ENCODE measurements at regions not wholly inside any gene's neighbourhood (a gene's known extent, or its start where the extent isn't known, plus 50 kb on each side); places are given as distances from the start of the nearest gene placed in this dataset.

DNA sequence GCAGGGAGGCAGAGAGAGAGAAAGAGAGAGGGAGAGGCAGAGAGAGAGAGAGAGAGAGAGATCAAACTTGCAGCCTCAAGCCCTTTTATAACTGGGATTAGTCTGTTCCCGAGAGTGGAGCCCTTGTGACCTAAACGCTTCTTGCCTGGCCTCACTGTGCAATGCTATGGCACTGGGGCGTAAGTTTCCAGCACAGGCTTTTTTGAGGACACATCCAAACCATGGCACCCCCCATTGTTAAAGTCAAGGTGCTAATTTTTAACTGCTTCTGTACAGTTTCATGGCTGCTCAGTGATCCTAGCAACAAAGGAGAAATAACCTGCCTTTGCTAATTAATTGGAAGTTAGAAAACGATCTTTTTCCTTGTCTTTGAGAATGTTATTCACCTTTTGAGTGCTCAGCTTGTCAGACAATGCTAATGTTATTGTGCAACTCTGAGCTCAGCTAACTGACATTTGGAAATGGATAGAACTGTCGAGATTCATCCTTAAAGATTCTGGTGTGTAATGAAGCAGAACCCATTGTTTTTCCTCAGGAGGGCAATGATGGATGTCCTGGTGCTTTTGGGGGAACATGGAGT, 268.4 kb downstream of the GLRX3 start:
- ATAC-seq: no peak

DNA sequence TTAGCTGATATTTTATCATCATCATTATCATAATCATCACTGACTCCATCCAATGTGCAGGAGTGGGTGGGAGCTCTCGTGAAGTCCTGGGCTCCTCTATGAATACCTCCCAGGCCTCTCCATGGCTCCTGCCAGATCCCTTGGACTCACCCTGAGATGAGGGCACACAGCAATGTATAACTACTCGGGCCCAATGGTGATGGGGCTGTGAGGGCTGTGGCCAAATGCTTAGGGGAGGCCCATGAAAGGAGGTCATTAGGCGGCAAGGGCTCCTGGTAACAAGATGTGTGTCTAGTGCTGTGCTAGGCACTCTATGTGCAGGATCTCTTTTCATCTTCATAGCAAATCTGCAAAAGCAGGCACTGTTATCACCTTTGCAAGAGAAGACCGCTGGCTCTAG, 270.9 kb downstream of the GLRX3 start:
- ATAC-seq: no peak

DNA sequence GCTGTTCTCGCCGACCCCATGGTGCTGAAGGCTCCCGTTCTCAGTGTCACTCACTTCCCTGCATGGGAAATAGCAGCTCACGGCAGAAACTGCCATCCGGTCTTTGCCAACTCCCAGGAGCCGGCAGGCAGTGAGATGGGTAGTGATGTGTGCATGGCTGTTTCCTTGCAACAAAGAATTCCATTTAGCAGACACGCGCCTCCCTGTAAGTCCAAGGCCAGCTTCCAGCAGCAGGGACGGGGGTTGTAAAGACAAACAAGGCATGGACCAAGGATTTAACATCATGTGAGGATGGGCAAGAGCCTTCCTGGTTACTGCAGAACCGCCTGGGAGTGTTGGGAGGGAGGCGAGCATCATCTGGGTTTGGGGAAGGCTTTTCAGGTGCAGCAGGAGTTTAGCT, 273.1 kb downstream of the GLRX3 start:
- no peak for ATAC-seq

DNA sequence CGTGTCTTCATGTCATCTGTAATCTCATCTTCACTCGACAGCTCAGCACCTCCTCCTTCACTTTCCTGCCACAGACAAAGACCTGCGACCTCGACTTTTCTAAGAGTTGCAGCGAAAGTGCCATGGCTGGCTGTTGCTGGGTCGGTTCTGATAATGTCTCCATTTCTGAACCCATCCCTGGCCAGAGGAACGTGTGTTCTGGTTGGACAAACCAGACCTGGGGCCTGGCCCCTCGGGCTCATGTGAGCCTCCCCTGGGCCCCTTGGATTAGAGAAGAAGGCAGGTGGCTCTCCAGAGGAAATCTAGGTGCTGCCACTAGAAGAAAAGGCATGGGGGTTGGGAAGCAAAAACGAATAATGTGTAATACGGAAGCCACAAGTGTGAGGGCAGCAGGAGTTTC, 273.7 kb downstream of the GLRX3 start:
- no peak for ATAC-seq

DNA sequence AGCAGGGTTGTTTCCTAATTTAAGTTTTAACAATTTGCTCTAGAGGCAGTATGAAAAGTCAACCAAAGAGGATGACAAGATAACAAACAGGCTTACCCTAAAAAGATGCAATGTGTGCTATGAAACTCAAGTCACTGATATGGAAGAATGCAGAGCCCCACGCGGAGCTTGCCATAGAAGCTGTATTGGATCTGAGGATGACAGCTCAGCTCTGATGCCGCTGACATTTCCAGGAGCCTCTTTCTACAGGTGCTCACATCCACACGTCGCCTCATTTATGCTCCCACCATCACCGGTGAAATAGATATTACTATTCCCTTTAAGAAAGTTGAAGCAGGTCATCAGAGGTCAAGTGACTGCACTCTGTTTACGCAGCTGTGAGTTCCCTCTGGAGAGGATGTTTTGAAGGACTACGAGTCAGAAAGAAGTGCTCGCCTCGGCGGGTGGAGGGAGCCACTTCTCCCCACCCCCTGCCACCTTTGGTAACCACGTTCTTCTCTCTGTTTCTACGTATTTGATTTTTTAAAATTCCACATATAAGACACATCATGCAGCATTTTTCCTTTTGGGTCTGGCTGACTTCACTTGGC, 275.4 kb downstream of the GLRX3 start:
- ATAC-seq: no peak

DNA sequence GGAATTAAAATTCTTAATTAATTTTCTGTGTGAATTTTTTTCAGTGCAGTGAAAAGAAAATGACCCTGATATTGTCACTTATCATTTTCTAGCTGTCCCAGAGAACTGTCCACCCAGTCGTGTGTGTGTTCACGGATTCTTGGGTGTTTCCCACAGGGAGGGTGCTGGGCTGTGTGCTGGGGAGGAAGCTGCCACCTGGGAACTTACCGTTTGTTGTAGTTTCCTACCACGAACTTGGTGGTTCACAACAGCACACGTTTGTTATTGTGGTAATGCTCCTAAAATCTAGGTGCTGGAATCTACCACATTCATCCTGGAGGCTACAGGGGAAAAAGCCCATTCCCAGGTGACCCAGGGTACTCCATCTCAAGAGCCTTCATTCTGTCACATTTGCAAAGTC, 276.1 kb downstream of the GLRX3 start:
- no peak for ATAC-seq

DNA sequence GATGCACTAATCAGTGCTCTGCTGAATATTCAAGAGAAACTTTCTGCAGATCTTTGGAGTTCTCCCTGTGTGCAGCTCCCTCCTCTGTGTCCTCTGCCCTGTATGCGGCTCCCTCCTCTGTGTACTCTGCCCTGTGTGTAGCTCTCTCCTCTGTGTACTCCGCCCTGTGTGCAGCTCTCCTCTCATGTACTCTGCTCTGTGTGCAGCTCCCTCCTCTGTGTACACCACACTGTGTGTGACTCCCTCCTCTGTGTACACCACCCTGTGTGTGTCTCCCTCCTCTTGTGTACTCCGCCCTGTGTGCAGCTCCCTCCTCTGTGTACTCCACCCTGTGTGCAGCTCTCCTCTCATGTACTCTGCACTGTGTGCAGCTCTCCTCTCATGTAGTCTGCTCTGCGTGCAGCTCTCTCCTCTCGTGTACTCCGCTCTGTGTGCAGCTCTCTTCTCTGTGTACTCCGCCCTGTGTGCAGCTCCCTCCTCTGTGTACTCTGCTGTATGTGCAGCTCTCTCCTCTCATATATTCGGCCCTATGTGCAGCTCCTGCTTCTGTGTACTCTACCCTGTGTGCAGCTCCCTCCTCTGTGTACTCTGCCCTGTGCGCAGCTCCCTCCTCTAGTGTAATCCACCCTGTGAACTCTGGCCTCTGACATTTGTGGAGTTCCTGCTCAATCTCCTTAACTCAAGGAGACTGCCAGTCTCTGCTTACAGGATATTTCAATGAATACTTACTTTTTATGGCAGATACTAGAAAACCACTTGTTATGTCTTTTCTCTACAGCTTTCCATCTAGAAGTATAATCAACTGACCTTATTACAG, 280.4 kb downstream of the GLRX3 start:
- no peak for ATAC-seq

DNA sequence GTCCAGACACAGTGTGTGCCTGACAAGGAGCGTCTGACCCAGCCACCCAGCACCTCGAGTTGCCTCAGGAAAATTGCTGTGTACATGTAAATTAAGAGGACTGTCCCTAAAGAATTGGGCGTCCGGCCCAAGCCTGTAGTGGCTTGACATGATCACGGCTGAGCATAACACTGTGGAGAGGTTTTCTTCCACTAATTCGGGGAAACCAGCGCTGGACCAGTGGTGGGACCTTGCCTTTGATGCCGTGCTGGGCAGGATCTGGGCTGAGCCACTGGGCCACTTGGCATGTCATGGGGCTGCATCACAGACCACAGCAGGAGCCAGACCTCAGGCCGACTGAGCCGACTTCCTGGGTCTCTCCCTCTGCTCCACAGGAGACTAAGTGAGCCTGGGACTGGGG, 282.5 kb downstream of the GLRX3 start:
- no peak for ATAC-seq

DNA sequence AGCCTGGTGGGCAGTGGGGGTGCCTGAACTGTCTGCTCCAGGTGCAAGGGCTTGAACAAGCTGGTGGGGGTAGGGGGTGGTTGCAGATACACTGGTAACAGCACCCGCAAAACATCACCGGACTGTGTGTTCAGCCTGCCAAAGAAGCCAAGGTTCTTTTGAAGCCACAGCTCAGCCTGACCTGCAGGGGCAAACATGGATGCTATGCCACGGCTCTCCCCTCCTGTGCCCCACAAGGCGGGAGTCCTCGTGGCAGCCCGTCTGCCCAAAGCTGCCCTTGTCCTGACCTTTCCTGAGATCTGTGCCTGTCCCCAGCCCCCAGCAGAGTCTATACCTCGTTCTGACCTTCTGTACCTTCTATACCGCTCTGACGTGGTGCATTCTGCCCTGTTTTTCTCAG, 285.7 kb downstream of the GLRX3 start:
- ATAC-seq: no peak

DNA sequence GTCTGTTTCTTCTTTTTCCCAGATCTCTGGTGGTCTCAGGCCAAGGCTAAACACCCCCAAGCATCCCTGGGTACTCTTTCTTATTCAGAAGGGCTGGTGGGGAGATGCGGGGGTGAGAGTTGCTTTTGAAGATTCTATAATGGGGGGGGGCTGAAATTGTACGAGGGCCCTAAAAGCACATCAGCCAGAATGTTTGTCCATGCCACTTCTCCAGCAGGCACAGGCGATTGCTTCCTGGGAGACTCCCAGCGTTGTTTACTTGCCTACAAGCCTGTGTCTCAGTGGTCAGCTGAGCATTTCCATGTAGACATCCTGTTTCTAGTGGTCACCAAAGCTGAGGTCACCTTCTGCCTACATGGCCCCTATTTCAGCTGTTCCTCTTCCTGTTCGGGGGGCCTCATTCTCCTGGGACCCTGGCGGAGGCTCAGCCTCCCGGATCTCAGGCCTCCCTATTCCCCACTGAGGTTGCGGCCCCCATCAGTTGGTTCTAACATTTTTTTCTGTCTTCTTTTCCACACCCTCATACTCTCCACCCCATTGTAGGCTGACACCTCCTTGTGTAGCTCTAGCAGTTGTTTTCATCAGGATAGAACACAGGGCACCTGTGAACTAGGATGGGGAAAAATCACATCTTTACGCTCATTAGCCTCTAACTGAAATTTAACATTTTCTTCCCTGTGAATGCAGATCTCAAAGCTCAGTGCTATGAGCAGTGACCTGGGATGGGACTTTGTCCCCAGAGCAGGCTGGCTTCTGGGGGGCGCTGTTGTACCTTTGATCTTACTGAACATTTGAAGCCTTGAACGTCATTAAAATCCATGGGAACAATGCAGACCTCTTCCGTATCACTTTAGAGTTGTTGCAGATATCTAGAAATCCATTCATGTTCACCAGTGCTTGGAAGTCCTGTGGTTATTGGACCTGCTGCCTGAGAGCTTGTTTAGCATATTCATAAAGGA, 286.5 kb downstream of the GLRX3 start:
- ATAC-seq: no peak

DNA sequence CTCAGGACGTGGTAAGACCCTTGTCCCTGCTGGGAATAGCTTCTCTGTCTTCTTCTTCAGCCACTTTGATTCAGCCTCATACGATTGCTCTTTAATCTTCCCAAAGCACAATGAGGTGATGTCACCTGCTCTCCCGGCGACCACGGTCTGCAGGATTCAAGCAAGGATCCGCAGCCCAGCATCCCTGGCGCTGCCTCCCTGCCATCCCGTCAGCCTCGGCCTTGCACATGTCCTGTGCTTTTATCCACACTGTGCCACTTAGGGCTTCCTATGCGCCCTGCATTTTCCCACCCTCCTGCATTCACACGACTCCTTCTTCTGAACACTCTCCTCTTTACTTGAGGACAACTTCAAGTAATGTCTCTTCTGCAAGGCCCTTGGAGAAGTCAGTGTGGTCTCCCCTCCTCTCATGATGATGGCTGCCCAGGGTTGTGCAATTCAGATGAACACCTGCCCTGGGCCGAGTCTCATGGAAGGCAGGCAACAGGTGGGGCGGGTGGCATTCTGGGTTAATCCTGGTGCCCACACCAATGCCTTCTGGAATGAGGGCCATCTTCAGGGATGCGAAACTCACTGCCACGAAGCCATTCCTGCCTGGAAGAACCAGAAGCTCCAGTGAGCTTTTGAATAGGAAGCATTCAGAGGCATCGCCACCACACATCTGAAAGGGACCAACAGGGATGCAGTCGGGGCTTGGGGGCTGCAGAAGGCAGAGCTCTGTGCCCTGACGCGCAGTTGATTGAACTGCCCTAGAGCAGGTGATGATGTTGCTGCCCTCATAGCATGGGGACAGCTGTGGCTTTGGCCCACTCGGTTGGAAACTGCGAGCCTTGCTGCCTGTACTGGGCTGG, 287.5 kb downstream of the GLRX3 start:
- no peak for ATAC-seq

DNA sequence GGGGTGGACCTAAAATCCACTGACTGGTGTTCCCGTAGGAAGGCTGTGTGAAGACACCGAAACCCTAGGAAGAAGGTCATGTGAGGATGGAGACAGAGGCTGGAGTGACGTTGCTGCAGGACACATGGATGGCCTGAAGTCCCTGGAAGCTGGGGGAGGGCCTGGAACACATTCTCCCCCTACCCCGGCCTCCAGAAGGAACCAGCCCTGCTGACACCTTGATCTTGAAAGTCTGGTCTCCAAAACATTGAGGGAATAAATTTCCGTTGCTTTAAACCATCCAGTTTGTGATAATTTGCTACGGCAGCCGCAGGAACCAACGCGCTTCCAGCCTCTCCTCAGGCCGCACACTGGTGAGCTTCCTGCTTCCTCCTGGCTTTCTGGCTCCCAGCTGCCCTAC, 288.2 kb downstream of the GLRX3 start:
- no peak for ATAC-seq

DNA sequence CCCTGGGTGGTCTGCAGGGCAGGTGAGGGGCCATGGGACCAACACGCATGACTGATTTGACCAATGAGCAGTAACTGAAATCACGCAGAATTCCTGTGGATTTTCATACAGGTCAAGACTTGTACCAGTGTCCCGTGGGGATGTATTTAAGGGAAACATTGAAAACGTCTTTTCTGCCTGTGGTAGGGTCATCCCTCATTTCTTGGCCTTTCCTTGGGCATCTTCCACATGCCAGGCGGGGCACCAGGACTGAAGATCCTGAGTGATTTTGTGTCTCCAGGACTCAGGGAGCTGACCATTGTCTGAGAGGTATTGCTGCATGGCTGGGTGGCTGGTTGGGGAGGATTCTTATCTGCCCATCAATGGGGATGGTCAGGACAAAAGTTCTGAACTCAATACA, 289.0 kb downstream of the GLRX3 start:
- ATAC-seq: no peak

DNA sequence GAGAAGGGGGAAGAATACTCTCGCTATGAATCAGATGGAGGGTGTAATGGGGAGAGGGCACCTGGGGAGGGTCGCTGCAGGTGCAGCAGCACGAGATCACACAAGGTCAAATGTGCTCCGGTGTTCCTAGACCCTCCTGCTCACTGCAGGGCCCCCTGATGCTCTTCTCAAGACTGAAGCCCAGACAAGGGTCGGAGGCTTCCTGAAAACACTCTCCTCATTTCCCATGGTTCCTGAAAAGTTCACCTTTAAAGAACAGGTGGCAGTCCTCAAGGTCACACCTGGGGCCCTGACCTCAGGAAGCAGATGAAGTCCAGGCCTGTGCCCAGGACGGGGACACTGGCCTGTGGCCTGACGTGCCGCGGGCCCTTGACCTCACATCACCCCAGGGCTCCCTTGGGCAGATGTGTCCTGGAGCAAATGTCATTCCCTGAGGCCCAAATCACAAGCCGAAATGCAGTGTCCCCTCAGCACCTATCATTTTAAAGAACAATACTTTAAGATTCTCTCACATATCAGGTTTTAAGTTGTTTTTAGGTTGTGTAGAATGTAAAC, 289.8 kb downstream of the GLRX3 start:
- no peak for ATAC-seq

DNA sequence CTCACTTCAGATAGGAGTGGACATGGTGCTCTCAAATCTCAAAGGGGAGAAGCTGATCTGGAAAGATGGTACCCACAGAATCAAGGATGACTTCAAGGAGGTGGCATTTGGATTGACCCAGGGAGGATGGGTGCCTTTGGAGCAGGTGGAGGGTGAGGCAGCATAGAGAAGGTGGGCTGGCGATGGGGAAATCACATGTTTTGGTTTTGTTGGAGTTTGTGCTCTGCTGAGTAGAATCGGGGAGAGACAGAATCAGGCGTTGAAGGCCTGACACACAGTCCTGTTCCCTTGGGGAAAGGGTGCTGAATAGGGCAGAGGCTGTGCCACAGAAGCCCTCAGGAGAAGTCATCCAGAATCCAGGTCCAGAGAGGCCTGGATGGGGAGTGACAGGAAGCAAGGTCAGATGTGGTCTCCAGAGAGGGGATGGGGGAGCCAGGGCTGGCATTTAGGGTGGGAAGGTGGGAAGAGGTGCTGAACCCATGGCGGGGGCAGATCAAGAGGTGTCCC, 291.1 kb downstream of the GLRX3 start:
- ATAC-seq: no peak

DNA sequence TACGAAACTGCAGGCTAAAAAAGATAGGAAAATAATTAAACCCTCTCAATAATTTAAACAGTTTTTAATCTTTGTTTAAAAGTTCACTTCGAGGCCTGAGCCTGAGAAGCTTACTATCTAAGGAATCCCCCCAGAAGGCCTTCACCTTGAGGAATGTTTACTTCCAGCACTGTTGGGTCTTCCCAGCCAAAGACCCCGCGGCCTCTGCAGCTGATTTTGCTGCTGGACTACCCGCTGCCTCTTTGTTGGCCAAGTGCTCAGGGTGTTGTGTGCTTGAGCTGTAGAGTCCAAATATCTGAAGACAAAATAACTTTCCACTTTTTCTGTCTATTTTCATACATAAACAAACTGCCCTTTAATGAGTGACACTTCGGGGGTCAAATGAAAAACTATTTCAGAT, 292.7 kb downstream of the GLRX3 start:
- no peak for ATAC-seq

DNA sequence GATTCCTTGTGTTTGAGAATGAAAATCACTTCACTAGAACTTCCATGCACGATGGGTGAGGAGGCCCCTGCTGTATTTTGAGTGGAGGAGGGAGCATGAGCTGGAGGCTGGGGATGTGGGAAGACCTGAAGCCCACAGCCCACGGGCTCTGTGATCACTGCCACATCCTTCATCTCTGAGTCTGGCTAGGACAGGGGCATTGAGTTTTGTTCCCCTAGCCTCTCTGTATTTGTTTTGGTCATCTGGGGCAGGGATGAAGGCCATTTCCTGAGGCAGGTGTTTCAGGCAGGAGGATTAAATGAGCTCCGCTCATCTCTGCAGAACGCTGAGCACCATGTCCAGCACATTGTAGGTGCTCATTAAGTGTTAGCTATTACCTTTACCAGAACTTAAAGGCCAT, 293.6 kb downstream of the GLRX3 start:
- ATAC-seq: no peak

DNA sequence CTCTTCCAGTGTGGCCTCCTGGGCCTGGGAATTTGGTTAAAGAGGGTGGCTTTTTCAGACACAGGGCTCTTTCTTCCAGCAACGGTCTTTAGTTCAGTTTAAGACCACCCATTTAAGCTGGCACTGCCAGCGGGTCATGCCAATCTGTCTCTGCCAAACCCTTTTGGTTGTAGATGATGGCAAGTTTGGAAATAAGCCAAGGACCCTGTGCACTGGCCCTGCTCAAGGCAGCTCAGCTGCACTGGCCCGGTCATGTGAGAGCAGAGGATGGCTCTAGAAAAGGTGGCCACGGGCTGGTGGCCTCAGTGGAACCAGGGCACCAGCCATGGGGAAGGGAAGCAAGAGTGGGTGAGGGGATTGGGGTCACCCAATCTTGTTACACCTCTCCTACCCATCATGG, 294.1 kb downstream of the GLRX3 start:
- ATAC-seq: no peak

DNA sequence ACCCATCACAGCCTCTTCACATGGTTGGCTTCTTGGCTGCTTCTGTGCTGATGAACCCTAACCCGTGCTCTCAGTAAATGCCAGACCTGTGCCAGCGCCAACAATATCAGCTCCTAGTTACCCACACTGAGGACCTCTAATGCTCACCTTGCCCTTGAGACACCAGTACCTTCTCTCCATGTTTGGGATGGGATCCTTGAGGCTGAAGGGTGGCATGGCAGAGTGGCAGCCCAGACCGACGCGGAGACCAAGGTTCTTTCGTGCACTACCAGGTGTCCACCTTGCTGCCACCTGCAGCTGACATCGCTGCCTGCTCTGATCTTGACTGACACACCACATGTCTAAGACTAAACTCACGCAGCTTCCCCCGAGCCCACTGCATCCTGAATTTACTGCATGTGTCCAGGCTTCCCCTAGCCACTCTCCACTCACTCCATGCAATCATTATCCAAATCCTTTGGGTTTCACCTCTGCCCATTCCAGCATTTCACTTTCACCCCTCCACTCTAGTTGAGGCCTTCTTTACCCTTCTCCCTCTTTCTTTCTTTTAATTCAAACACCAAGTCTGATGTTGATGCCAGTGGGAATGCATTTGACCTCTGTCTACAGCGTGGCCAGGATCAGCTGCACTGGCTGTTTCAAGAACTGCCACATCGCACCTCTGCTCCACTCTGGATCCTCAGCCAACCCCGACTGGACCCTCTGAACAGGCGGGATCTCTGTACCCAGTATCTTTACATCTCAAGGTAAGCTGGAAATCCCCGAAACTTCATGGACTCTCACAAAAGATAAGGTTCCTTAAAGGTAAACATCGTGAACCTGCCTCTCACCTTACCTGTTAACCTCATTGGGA, 294.9 kb downstream of the GLRX3 start:
- ATAC-seq: no peak

DNA sequence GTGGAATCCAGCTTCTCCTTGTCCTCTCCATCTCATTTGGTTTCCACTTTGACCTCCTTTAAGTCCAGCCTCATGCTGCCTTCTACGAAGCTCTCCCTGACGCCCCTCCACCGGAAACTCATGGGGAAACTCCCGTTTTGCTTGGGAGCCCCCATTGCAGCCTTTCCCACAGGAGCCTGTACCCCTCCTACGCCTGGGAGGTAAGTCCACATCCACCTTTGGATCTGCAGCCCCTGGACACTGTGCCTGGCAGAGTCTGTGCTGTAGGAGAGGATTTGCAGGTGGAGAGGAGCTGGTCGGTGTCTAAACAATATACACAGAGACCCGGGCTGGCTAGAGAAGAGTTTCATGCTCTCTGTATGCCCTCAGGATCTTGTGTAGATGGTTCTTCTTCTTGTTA, 296.1 kb downstream of the GLRX3 start:
- no peak for ATAC-seq

DNA sequence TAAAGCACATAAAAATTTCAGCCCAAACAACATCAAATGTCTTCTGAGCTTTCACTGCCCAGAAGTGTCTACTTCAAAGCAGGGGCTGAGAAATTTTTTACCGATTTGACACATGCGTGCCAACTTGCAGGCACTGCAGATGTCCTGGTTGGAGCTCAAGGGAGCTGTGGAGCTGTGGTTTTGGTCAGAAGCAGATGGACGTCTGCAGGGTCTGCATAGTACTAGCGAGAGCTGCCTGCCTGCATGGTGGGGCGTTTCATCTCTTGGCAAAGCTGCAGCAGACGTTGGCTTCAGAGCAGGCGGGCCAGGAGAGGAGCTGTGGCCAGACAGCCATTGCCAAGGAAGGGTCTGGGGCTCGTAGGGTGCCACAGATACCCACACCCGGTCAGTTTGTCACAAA, 296.7 kb downstream of the GLRX3 start:
- no peak for ATAC-seq

Measured in activated CD4-positive, CD25-positive, alpha-beta regulatory T cell treated with anti-CD3 and anti-CD28 coated beads, Interleukin-2, amount 50 U/mL, for 24 hours (primary cell).